OCI-LY3 (cell line): ENCODE measurements at regions not wholly inside any gene's neighbourhood (a gene's known extent, or its start where the extent isn't known, plus 50 kb on each side); places are given as distances from the start of the nearest gene placed in this dataset.

Experiments
- CTCF ChIP-seq: fragments of 200-600, 300-600 bp; sonication (generic); IDR thresholded peaks from 2 replicates; pipeline ENCODE4 v1.5.1; 2014; ENCODE audit warnings: antibody characterized with exemption, low read length, low read depth
- EZH2phosphoT487 ChIP-seq: fragments of 200-600 bp; shearing (Covaris generic); IDR thresholded peaks from 2 replicates; pipeline ENCODE4 v1.6.1; 2018; ENCODE audit warnings: antibody characterized with exemption, mixed run types, low read depth

GRCh38 chr12:16121953-16122352, 155.5 kb downstream of the SLC15A5 start:
- TF ChIP-seq CTCF (0 out of 2 replicates have a peak, but pooled peaks have one; percentile 11), EZH2phosphoT487 (no peak)
